ENCODE measurements at regions not wholly inside any gene's neighbourhood (a gene's known extent, or its start where the extent isn't known, plus 50 kb on each side); places are given as distances from the start of the nearest gene placed in this dataset.

GRCh38 chr10:106198275-106198674 is 966.2 kb downstream of the SORCS1 start:
- TF ChIP-seq CTCF (IDR thresholded peaks at IDR 0.05; ENCODE audit: insufficient read depth, low read length, poor library complexity, severe bottlenecking) (no peak), EZH2phosphoT487 (conservative IDR thresholded peaks at IDR 0.05; ENCODE audit: low read length) (no peak)
